Activated gamma-delta T cell treated with Interleukin-2 at 50 U/mL for 16 hours (primary cell): ENCODE measurements at regions not wholly inside any gene's neighbourhood (a gene's known extent, or its start where the extent isn't known, plus 50 kb on each side); places are given as distances from the start of the nearest gene placed in this dataset.

Source experiments
- DNase-seq: peaks from one replicate; pipeline ENCODE4 v3.0.0-alpha.2; 2020

- no peak for DNase-seq
These were observed 515.8 kb upstream of the ZFHX3 start for GRCh38 chr16:73563709-73564108.

DNA sequence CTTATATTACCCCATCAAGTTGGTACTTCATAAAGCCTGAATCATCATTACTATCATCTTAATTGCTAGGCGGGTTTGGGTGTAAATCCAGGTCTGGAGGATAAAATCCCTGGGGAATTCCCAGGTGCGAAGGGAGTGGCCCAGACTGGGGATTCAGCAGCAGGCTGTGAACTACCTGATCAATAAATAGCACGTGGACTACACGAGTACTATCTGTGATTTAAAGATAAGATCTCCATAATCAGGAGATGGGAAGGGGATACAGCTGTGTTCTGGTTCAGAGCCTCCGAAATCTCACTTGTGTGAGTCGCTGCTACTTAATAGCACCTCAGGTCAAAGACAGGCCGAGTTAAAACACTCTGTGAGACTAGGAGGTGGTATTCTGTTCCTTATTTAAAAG is 512.6 kb upstream of the ZFHX3 start:
- no peak for DNase-seq

- no peak for DNase-seq
These were observed 510.3 kb upstream of the ZFHX3 start for GRCh38 chr16:73558219-73558618.

- DNase-seq: no peak
These were observed 506.2 kb upstream of the ZFHX3 start for GRCh38 chr16:73553941-73554660.

DNA sequence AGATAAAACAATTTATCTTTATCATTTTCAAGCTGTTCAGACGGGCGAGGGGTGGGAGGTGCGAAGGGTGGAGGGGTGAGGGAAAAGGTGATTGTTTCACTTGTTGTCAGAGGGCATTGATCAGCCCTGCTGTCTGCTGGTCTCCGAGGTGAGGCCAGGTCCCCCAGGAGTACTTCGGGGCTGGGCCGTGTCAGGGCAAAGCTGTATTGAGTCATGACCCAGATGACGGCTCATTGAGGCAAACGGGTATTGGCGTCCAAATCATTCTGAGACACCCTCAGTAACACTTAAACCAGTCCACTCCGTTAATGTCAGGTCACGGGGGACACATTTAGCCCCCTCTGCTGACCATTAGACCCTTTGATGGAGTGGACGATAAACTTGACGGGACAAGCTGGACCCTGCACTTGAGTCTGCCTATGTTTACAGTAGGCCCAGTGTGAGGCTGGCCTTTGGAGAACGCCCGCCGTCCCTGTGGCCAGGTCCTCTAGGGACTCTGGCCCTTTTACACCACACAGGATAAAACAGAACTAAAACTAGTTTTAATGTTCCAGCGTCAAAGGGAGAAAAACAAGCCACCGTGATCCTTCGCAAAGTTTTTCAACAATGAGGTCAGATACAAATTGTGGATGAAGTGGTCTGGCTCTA is 502.2 kb upstream of the ZFHX3 start:
- no peak for DNase-seq

GRCh38 chr16:73547552-73548403 is 499.9 kb upstream of the ZFHX3 start:
- no peak for DNase-seq

- DNase-seq: no peak
These were observed 498.5 kb upstream of the ZFHX3 start for GRCh38 chr16:73546341-73546845.

DNA sequence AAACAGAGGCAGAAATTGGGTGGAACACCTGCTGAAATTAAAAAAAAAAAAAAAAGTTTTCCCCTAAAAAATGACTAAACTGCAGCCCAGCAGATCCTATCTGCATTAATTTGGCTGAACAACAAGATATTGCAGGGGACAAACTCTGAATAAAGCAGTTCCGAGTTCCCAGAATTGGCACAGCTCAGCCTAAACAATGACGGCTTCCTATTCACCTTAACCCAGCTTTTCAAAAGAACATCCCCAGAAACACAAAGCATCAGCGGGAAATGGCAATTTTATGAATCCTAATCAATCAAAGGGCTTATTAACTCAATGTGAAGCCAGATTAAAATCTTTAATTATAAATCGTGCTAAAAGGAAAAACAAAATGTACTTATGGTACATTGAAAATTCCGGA is 497.8 kb upstream of the ZFHX3 start:
- DNase-seq: no peak

GRCh38 chr16:73545290-73545689 is 497.4 kb upstream of the ZFHX3 start:
- no peak for DNase-seq

DNA sequence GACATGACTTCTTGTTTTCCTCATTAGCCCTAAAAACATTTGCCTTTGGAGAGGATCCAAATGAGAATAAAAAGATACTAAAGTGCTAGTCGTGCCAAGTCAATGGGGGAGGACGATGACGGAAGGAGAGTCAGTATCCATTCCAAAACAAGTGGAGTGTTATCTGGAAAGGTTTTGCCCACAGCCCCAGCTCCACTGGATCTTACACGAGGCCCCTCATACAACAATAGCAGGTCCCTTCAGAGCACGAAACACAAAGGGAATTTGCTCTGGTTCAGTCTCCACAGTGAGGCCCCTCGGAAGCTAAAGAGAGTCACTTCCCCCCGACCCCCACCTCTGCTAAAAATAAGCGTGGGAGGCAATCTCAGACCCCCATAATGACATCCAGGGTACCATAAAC is 496.9 kb upstream of the ZFHX3 start:
- DNase-seq: no peak

DNA sequence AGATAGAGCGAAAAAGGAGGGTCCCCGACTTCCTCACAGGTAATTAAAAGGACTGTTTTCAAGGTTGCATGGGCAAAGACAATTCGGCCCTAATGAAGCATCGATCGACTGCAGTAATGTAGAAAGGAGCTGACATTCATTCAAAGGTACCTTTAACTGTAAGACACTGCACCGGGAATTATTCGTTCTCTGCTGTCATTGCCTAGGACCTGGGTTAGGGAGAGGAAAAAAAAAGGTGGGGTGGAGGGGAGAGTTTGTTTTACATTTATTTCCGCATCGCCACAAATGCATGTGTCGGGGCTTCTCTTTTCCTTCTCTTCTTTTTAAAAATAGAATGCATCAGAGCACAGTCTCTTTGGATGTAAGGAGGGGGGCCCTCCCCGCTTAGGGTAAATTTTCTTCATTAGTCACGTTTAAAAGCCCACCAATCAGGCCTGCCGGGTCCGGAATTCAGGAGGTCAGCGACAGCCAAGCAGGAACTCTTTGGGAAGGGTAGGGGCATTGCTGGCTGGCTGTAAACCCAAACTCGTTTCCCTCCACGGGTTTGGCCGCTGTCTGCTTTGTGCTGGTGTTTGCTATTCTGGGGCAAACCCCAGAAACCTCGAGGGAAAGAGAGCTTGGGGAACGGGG is 496.2 kb upstream of the ZFHX3 start:
- no peak for DNase-seq

GRCh38 chr16:73543331-73543969 is 495.5 kb upstream of the ZFHX3 start:
- DNase-seq: no peak

- no peak for DNase-seq
These were observed 495.0 kb upstream of the ZFHX3 start for GRCh38 chr16:73542885-73543284.

GRCh38 chr16:73537921-73538320 is 490.0 kb upstream of the ZFHX3 start:
- DNase-seq: no peak

DNA sequence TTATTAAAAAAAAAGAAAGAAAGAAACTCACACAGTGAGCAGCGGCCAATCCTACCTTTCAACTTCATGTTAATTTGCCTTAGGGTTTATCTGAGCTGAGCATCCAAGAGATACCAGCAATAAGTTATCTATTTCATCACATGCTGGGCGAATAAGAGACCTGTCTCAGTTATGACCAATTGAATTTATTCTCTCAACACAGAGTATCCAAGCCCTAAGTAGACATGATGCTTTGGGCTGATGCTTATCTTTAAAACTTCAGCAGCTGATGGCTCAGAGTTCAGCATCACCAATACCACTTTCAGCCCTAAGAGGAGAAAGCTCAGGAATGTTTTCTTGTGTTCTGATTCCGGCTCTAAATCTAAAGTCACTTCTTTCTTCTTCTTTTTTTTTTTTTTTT is 489.0 kb upstream of the ZFHX3 start:
- no peak for DNase-seq

GRCh38 chr16:73531021-73531420 is 483.1 kb upstream of the ZFHX3 start:
- no peak for DNase-seq

GRCh38 chr16:73530529-73530928 is 482.6 kb upstream of the ZFHX3 start:
- DNase-seq: no peak

- DNase-seq: no peak
These were observed 481.5 kb upstream of the ZFHX3 start for GRCh38 chr16:73529303-73530012.

- DNase-seq: no peak
These were observed 479.3 kb upstream of the ZFHX3 start for GRCh38 chr16:73527187-73527586.

DNA sequence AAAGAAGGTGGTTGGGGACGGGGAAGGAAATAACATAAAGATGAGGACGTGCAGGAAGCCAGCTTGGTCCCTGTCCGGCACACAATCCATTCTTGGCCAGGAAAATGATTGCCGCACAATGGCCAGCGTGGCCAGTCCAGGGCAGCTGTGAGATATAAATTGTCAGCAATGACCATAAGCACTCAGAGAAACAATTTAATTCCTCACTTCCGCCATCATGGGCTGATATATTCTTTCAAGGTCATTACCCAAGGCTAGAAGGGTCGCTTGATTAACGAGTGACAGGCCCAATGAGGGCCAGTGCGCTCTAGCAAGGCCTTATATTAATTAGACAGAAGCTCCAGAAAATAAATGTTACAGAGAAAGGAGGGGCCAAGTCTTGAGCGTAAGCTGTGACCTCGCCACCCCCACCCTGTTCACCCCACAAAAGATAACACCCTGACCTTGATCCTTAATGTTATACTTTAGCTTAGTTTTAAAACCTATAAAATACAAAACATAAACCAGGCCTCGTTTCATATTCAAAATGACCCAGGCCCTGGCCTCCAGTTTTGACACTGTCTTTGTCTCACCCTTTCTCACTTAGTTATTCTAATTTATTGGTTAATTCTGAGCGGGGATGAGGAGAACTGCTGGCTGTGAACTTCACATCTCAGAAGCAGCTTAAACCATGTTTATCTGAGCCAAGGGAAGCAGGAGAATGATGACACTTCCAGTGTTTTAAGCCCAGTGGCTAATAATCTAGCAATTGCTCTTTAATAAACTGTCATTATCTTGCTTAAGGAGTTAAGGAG is 478.3 kb upstream of the ZFHX3 start:
- DNase-seq: no peak

GRCh38 chr16:73523209-73523608 is 475.3 kb upstream of the ZFHX3 start:
- DNase-seq: no peak
